ENCODE measurements at regions not wholly inside any gene's neighbourhood (a gene's known extent, or its start where the extent isn't known, plus 50 kb on each side); places are given as distances from the start of the nearest gene placed in this dataset.

DNA sequence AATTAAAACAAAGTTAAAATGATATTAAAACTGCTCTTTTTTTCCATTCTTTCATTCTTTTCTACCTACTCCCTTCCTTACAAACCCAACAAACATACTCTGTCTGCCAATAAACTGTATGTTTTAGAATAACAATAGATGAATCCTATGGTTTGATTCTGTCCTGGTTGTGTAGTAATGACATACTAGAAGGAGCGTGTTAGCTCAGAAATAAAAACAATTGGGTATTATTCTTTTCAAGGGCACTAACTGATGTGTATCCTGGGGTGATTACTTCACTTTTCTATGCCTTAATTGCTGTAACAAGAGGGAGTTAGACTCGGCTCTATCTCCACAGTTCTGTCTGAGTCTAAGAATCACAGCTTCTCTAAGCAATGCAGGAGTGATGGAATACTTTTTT is 194.4 kb downstream of the GIPC2 start:
- TF ChIP-seq CTCF (IDR thresholded peaks at IDR 0.05) (no peak), POLR2A (IDR thresholded peaks at IDR 0.05) (no peak), POLR2AphosphoS5 (IDR thresholded peaks at IDR 0.05) (no peak)
